Natural killer cell (primary cell): ENCODE measurements at regions not wholly inside any gene's neighbourhood (a gene's known extent, or its start where the extent isn't known, plus 50 kb on each side); places are given as distances from the start of the nearest gene placed in this dataset.

Experiments used
- ATAC-seq, 3 donors: fragments of 150-1000 bp in 2 of 3; fragments of 200-7000 bp in 1 of 3; cut with Tn5 transposase; 1 replicate in 1 of 3; 2 replicates in 2 of 3; pipeline ENCODE4 v1.10.0; 2021; ENCODE audit warnings: mild to moderate bottlenecking in 2 of 3, moderate library complexity in 2 of 3
- DNase-seq, 2 donors: peaks; one replicate each; pipeline versions ENCODE4 v3.0.0 to v3.0.0-alpha.2; 2013 to 2021; ENCODE audit warnings: mixed read lengths in 1 of 2
- H3K27ac ChIP-seq: one replicate; pipeline ENCODE4 v1.5.1; 2013; ENCODE audit warnings: mild to moderate bottlenecking, low read length
- H3K27me3 ChIP-seq: one replicate; pipeline ENCODE4 v1.6.1; 2013; ENCODE audit warnings: low read length; ENCODE audit not compliant: control insufficient read depth, insufficient read depth
- H3K36me3 ChIP-seq: one replicate; pipeline ENCODE4 v1.6.1; 2013; ENCODE audit warnings: low read length; ENCODE audit not compliant: control insufficient read depth, insufficient read depth
- H3K4me1 ChIP-seq: one replicate; pipeline ENCODE4 v1.6.1; 2013; ENCODE audit warnings: low read length; ENCODE audit not compliant: control insufficient read depth, insufficient read depth
- H3K4me3 ChIP-seq: one replicate; pipeline ENCODE4 v1.5.1; 2013; ENCODE audit warnings: low read length
- H3K9me3 ChIP-seq: one replicate; pipeline ENCODE4 v1.6.1; 2013; ENCODE audit warnings: low read length; ENCODE audit not compliant: control insufficient read depth, insufficient read depth
- H3K27ac Mint-ChIP-seq, 2 donors: one replicate each; pipeline ENCODE4 v1.8.0; 2022; ENCODE audit warnings: mild to moderate bottlenecking in 2 of 2, mixed read lengths in 2 of 2, moderate library complexity in 1 of 2
- H3K27me3 Mint-ChIP-seq, 2 donors: one replicate each; pipeline ENCODE4 v1.8.0; 2022; ENCODE audit warnings: low read depth in 2 of 2, mixed read lengths in 2 of 2
- H3K36me3 Mint-ChIP-seq: one replicate; pipeline ENCODE4 v1.8.0; 2022; ENCODE audit warnings: mixed read lengths
- H3K4me1 Mint-ChIP-seq, 2 donors: one replicate each; pipeline ENCODE4 v1.8.0; 2022; ENCODE audit warnings: mixed read lengths in 2 of 2
- H3K4me3 Mint-ChIP-seq: one replicate; pipeline ENCODE4 v1.8.0; 2022; ENCODE audit warnings: mild to moderate bottlenecking, moderate library complexity, mixed read lengths
- H3K9me3 Mint-ChIP-seq, 2 donors: one replicate each; pipeline ENCODE4 v1.8.0; 2022; ENCODE audit warnings: mixed read lengths in 2 of 2
- CTCF ChIP-seq: fragments of 200-600 bp; IDR thresholded peaks from one replicate; pipeline ENCODE4 v1.8.0; 2022; ENCODE audit warnings: antibody characterized with exemption
- WGBS: methylation state at CpG from one replicate; pipeline ENCODE4 v1.1.7; 2013; ENCODE audit warnings: missing lambda C conversion rate; ENCODE audit not compliant: insufficient coverage; 5-methylcytosine and 5-hydroxymethylcytosine counted together
- intact Hi-C: fragments of 100-400 bp; cut with micrococcal nuclease; formaldehyde crosslinking; loops from one replicate; pipeline ENCODE4 v1.14.2; 2022

DNA sequence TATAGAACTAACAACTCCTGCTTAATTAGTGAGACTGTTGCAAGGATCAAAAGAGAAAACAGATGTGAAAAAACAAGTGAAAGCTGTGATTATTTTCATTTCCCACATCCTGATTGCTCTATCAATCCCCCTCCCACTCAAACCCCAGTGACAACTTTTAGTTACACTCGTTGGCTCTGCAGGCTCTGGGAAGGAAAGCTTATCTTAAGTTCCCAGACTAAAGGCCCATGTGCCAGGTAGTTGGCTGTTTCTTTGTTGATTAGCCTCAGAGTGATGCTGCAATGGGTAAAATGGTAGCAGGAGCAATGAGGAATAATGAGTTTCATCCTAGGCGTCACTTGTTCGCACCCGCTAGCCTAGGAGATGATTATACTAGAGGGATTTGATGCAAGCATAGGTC, 133.3 kb upstream of the IFNE start:
- ATAC-seq = no peak
- no peaks in the 10 kb centered on the region for H3K36me3 Mint-ChIP-seq
- intact Hi-C loops = no loop called here
- peaks cover 17 to 45% of the 10 kb centered on the region in 2 donors for H3K27me3 Mint-ChIP-seq
- H3K4me1 ChIP-seq = peaks cover 15% of the 10 kb centered on the region
- no peaks in the 10 kb centered on the region for H3K9me3 Mint-ChIP-seq
- H3K4me1 Mint-ChIP-seq = peaks cover 18 to 21% of the 10 kb centered on the region in 2 donors
- no peaks in the 10 kb centered on the region for H3K9me3 ChIP-seq
- no peak overlapping the region for H3K4me3 Mint-ChIP-seq
- no peaks in the 10 kb centered on the region for H3K36me3 ChIP-seq
- H3K27ac ChIP-seq = no peak overlapping the region
- no peak for DNase-seq
- no peaks in the 10 kb centered on the region for H3K27me3 ChIP-seq
- WGBS = 75% methylated on average over 4 of the region's 4 CpGs
- H3K27ac Mint-ChIP-seq = no peak overlapping the region
- no peak for TF ChIP-seq CTCF
- no peak overlapping the region for H3K4me3 ChIP-seq

DNA sequence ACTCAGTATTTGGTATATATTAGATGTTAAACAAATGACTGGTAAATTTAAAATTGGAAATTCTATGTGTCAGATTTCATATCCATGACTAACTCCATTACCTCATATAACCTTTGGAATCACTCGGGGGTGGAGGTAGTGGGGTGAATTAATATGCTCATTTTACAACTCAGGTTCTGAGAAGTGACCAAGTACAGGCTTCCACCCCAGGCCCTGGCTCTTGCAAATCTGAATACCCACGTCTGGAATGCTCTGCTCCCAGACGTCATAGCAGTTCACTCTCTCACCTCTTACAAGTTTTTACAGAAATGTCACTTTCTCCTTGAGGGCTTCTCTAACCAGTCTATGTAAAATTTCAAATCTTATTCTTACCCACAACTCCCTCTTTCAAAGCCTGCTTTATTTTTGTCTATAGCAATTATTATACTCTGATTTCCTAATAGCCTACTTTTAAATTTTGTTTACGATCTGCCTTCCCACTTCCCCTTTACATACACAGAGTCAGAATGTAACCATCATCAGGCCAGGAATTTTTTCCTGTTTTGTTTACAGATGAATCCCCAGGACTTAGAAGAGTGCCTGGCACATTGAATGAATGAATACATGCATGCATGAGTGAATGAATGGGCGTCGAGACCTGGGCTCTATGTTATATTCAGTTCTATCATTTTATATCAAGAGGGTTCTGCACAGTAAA, 134.1 kb upstream of the IFNE start:
- peaks cover 20 to 37% of the 10 kb centered on the region in 2 donors for H3K27me3 Mint-ChIP-seq
- no peak for ATAC-seq
- peaks cover 18 to 19% of the 10 kb centered on the region in 2 donors for H3K4me1 Mint-ChIP-seq
- no peak overlapping the region for H3K4me3 Mint-ChIP-seq
- no peaks in the 10 kb centered on the region for H3K36me3 Mint-ChIP-seq
- Histone ChIP-seq H3K36me3 (no peaks in the 10 kb centered on the region), H3K27me3 (no peaks in the 10 kb centered on the region), H3K27ac (no peak overlapping the region), H3K4me3 (no peak overlapping the region), H3K4me1 (peaks cover 14% of the 10 kb centered on the region), H3K9me3 (no peaks in the 10 kb centered on the region)
- H3K27ac Mint-ChIP-seq = no peak overlapping the region
- no peak for DNase-seq
- WGBS = 90% methylated on average over 3 of the region's 6 CpGs
- intact Hi-C loops = no loop called here
- TF ChIP-seq CTCF = no peak
- no peaks in the 10 kb centered on the region for H3K9me3 Mint-ChIP-seq

DNA sequence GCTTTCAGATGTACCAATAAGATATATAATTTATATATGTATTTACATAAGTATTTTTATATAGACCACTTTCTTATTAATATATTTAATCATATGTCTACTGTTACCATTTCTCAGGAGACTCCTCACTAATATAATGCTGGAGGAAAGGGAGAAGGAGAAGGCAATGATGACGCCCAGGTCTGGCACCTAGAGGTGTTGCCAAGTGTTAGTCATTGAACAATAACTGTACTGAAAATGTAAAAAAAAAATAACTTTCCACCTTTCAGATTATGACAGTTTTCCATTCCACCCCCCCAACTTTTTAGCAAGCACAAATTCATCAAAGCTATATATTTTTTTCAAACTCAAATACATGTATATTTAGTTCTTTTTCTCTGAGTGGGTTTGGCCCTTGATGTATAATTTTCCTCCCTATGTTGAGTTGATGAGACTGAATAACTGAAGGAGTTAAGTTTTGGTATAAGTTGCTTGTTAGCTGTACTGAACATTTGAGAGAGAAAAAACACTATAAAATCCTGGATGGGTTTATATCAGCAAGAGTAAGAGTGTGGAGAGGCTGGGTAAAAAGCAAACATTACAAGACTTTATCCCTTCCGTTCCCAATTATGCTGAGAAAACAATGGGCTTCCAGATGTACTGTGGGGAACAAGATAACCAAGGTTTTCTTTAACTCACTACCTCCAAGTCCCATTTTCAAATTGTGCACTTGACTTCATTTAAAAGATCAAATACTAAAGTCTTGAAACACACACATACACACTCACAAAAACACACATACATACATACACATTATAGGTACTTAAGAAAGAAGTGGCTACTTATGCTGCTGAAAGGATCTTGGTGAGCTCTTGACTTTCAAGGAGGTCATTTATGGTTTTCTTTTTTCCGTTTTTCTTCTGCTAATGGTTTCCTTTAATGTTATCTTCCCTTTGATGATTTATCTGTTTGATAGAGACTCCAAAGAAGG, 142.8 kb upstream of the IFNE start:
- Histone ChIP-seq H3K4me3 (no peak overlapping the region), H3K4me1 (no peaks in the 10 kb centered on the region), H3K27ac (no peak overlapping the region), H3K36me3 (no peaks in the 10 kb centered on the region), H3K27me3 (no peaks in the 10 kb centered on the region), H3K9me3 (peaks cover 3% of the 10 kb centered on the region)
- no peak overlapping the region for H3K4me3 Mint-ChIP-seq
- no peak for DNase-seq
- no peaks in the 10 kb centered on the region for H3K9me3 Mint-ChIP-seq
- no peak for ATAC-seq
- TF ChIP-seq CTCF = no peak
- H3K36me3 Mint-ChIP-seq = no peaks in the 10 kb centered on the region
- WGBS = 83% methylated on average over 1 of the region's 3 CpGs
- intact Hi-C loops = no loop called here
- H3K27ac Mint-ChIP-seq = no peak overlapping the region
- peaks cover 30 to 32% of the 10 kb centered on the region in 2 donors for H3K27me3 Mint-ChIP-seq
- H3K4me1 Mint-ChIP-seq = no peaks in the 10 kb centered on the region
